ENCODE measurements at regions not wholly inside any gene's neighbourhood (a gene's known extent, or its start where the extent isn't known, plus 50 kb on each side); places are given as distances from the start of the nearest gene placed in this dataset.
"Not testable (repeated sequence)": the region's sequence is repeated elsewhere in the genome, so short reads cannot be mapped to it uniquely, and the experiment has no call there.

- DNase-seq (ENCODE audit: low read depth in 2 of 2): no peak
Measured at GRCh38 chr7:20839196-20839735, 52.6 kb upstream of the SP8 start.

DNA sequence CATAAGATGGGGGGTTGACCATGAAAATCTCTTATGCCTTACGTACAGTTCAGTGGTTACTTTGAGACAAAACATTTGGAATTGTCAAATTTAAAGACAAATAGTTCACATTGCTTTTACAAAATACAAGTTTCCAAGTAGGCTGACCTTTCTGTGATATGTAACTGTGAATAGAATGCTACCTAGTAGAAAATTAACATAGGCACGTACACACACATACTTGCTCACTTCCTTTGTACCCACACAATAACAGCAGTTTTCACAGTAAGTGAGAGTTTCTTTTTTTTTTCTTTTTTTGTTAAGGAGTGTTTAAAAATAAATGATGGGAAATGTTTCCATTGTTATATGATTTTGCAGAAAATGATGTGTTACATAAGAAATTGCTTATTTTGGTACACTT lies 53.3 kb upstream of the SP8 start:
- DNase-seq (ENCODE audit: low read depth in 2 of 2): no peak

DNA sequence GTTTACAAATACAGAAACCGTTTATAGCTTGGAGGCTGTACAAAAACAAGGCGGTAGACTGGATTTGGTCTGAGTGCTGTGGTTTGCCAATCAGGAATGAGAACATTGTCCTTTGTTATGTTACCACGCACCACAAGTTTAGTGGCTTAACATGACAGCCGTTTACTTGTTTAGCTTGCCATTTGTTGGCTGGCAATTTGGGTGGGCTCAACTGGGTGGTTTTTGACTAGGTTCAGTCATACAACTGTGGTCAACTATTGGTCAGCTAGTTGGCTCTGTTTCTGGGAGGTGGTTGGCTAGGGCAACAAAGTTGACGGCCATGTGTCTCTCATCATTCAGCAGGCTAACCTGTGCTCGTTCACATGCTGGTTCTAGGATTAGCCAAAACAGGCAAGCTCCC lies 60.1 kb upstream of the SP8 start:
- no peak for DNase-seq (ENCODE audit: low read depth in 2 of 2)

GRCh38 chr7:20858951-20859350 lies 72.3 kb upstream of the SP8 start:
- no peak for DNase-seq (ENCODE audit: low read depth in 2 of 2)

GRCh38 chr7:20861468-20861867 lies 74.8 kb upstream of the SP8 start:
- DNase-seq (ENCODE audit: low read depth in 2 of 2): no peak

DNA sequence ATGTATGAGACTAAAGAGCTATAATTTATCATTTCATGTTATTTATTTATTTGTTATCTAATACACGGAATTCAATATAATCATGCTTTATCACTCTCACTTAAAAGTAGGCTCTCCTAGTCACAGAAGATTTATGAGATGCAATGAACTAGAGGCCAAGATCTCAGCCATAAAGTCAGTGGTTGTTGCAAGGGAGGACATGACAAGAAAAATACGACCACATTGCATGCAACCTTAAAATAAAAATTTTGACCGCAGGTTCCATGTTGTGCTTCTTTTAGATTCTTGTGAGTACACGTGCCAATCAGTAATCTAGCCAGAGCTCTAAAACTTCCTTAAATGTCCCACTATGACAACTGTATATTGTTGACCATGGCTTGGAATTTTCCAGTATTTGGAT lies 75.9 kb upstream of the SP8 start:
- no peak for DNase-seq (ENCODE audit: low read depth in 2 of 2)

DNA sequence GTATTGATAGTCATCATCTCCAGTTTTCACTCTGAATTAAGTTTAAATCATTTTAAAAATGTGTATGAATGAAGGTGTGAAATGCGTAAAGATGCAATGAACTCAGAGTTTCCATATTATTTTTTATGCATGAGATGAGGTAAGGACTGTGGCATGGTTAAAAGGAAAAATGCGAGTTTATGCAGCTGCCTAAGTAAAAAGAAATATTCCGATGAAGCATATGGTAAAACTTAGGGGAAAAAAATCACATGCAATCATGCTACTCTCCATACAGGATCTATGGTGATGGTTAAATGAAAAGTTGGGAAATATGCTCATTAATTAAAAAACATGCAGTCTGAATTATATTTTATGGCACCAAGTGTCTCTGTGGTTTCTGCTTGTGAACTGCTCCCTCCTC lies 77.5 kb upstream of the SP8 start:
- DNase-seq (ENCODE audit: low read depth in 2 of 2): no peak

- no peak for DNase-seq (ENCODE audit: low read depth in 2 of 2)
Measured at GRCh38 chr7:20865684-20866083, 79.0 kb upstream of the SP8 start.

DNA sequence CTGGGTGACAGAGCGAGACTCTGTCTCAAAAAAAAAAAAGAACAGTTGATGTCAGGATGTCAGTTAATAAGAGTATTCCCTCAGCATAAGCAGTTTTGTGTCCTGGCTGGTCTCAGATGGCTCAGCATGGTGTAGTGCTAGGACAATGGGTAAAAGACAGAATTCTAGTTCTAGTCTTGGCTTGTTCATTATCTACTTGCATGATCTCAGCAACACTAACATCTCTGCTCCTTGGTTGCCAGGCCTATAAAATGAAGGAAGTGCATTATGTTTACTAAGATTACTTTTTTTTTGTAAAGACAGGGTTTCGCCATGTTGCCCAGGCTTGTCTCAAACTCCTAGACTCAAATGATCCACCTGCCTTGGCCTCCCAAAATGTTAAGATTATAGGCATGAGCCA lies 84.3 kb upstream of the SP8 start:
- no peak for DNase-seq (ENCODE audit: low read depth in 2 of 2)

DNA sequence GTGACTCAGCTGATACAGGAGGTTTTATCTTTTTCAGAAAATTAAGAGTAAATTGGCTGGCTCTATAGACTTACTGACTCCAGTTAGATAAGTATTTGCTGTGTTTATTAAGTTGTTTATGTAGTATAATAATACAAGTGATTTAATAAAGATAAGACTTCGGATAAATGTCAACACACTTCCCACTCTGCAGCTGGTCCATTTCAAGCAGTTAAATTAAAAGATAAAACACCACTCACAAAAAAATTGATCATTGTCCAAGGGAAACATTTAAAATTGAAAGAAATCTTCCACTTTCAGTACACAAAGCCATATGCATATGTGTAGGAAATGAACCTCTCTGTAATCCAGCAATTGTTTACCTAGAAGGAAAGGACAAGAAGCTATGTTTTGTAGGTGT lies 106.1 kb upstream of the SP8 start:
- DNase-seq (ENCODE audit: low read depth in 2 of 2): no peak

DNA sequence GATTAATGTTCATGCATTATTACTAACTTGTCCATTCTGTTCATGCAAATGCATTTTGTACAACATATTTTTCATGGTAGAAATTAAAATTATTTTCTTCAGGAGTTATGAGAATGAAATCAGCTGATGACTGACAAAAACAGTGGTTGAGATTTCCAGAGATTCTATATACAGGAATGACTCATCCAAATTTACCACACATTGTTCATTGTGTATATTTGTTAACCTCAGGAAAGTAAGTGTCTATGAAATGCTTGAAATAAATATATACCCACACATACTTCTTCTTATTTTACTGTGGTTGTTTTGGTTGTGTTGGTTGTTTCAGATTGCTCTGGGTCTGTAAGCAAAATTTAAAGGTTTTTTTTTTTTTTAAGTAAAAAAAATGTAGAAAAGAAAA lies 108.1 kb upstream of the SP8 start:
- no peak for DNase-seq (ENCODE audit: low read depth in 2 of 2)

GRCh38 chr7:20895563-20895962 lies 108.9 kb upstream of the SP8 start:
- DNase-seq (ENCODE audit: low read depth in 2 of 2): no peak

DNA sequence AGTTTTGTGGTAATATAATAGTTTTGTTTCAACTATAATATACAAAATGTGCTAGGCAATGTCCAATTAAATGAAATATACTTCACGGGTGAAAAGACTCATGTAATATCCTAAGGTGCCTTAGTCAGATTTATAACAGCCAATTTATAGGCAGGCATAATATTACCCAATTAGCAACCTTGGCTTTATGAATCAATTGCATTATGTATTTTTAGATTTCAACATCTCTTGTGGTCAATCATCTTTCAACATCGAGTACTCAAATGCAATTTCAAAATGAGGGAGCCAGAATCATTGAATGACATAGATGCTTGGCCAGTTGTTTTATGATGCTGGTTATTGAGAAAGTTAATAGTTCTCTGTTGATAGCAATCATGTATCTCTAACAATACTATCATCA lies 110.3 kb upstream of the SP8 start:
- DNase-seq (ENCODE audit: low read depth in 2 of 2): no peak

DNA sequence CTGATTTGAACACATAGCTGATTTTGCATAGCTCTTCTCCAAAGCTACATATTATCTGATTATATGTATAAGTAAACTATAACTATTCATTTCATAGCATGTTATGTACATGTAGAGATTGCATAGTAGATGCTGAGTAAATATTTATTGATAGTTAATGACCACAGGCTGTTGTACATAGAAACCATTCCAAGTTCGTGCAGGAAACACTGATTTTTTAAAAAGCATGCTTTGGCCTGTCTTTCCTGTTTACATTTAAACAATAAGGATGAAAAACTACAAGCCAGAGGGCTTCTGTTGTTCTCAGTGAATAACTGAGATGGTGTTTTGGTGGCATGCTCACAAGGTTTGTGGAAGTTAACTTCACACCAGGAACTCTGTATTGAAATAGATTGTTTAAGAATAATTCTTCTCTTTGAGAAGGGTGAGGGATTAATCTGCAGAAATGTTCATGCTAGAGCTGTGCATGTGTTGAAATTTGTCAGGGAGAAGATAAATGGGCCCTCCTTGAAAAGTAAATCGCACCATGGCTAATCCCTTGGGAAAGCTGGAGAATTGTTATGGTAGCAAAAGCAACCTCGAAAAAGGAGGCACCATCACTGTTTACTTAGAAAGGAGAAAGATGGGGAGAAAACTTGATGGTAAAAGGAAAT lies 120.2 kb upstream of the SP8 start:
- DNase-seq (ENCODE audit: low read depth in 2 of 2): no peak

GRCh38 chr7:20911081-20911480 lies 124.4 kb upstream of the SP8 start:
- no peak for DNase-seq (ENCODE audit: low read depth in 2 of 2)

- DNase-seq (ENCODE audit: low read depth in 2 of 2): no peak
Measured at GRCh38 chr7:20913853-20914252, 127.2 kb upstream of the SP8 start.

- no peak for DNase-seq (ENCODE audit: low read depth in 2 of 2)
Measured at GRCh38 chr7:20916311-20916710, 129.6 kb upstream of the SP8 start.

GRCh38 chr7:20917603-20918002 lies 130.9 kb upstream of the SP8 start:
- DNase-seq (ENCODE audit: low read depth in 2 of 2): no peak

- DNase-seq (ENCODE audit: low read depth in 2 of 2): no peak
Measured at GRCh38 chr7:20918156-20918555, 131.5 kb upstream of the SP8 start.

DNA sequence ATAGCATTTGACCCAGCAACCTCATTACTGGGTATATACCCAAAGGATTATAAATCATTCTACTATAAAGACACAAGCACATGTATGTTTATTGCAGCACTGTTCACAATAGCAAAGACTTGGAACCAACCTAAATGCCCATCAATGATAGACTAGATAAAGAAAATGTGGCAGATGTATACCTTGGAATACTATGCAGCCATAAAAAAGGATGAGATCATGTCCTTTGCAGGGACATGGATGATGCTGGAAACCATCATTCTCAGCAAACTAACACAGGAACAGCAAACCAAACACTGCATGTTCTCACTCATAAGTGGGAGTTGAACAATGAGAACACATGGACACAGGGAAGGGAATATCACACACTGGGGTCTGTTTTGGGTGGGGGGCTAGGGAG lies 140.5 kb upstream of the SP8 start:
- DNase-seq (ENCODE audit: low read depth in 2 of 2): not testable (repeated sequence)

DNA sequence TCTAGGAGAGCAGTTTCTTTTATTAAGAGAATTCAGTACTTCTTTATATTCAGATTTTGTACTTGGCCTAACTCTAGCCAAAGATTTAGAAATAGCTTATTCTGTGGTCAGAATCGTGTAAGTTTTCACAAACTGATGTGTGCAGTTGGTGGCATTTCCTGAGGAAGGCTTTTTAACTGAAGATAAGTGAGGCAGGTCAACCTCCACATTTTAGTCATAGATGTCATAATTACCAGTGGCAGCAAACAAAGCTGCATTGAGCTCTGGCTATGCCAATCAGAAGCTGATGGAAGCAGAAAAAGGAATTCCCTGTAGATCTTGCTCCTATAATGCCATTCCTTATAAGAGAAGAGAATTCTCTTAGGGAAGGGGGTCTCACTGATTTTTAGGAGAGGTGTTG lies 141.3 kb upstream of the SP8 start:
- DNase-seq (ENCODE audit: low read depth in 2 of 2): no peak

- no peak for DNase-seq (ENCODE audit: low read depth in 2 of 2)
Measured at GRCh38 chr7:20929199-20929598, 142.5 kb upstream of the SP8 start.

GRCh38 chr7:20931739-20932138 lies 145.1 kb upstream of the SP8 start:
- DNase-seq (ENCODE audit: low read depth in 2 of 2): no peak

All from stimulated activated CD8-positive, alpha-beta memory T cell treated with anti-CD3 and anti-CD28 coated beads, Interleukin-7, amount 100 ng/mL, for 4 hours (primary cell).